ENCODE measurements at regions not wholly inside any gene's neighbourhood (a gene's known extent, or its start where the extent isn't known, plus 50 kb on each side); places are given as distances from the start of the nearest gene placed in this dataset.

- Histone ChIP-seq H3K4me3 (no peak overlapping the region), H3K27me3 (no peaks in the 10 kb centered on the region), H3K4me1 (peaks cover 6% of the 10 kb centered on the region), H3K9me3 (no peaks in the 10 kb centered on the region), H3K36me3 (replicated peaks in 1 of 2; ENCODE audit: insufficient read depth in 1 of 2, low read depth in 2 of 2) (no peaks in the 10 kb centered on the region), H3K27ac (peak overlapping the region in 1 of 4 donors; percentile 55)
- WGBS, 2 donors, result 75 to 76% methylated on average over 7 of the region's 7 CpGs
- intact Hi-C loops (cut with DNase I), result no loop called here
- DNase-seq (peak in 1 of 4 donors; percentile 34), ATAC-seq (no peak)
- TF ChIP-seq POLR2A (IDR thresholded peaks at IDR 0.05), result no peak
- no peak for TF ChIP-seq CTCF (IDR thresholded peaks at IDR 0.05)
These were observed 55.3 kb upstream of the TMEM163 start for GRCh38 chr2:134773759-134774742.

GRCh38 chr2:134774786-134775641, 56.2 kb upstream of the TMEM163 start:
- Histone ChIP-seq H3K4me1 (peaks cover 6% of the 10 kb centered on the region), H3K9me3 (no peaks in the 10 kb centered on the region), H3K4me3 (no peak overlapping the region), H3K27me3 (no peaks in the 10 kb centered on the region), H3K27ac (no peak overlapping the region), H3K36me3 (replicated peaks in 1 of 2; ENCODE audit: insufficient read depth in 1 of 2, low read depth in 2 of 2) (no peaks in the 10 kb centered on the region)
- TF ChIP-seq CTCF (IDR thresholded peaks at IDR 0.05) (no peak), POLR2A (IDR thresholded peaks at IDR 0.05) (no peak)
- DNase-seq (no peak), ATAC-seq (peak; percentile 31)
- intact Hi-C loops (cut with DNase I), result no loop called here
- 61 to 72% methylated on average over 10 of the region's 10 CpGs for WGBS, 2 donors

- H3K36me3 ChIP-seq (replicated peaks in 1 of 2; ENCODE audit: insufficient read depth in 1 of 2, low read depth in 2 of 2), result no peaks in the 10 kb centered on the region
- H3K9me3 ChIP-seq, result no peaks in the 10 kb centered on the region
- H3K4me3 ChIP-seq, result no peak overlapping the region
- WGBS, 2 donors, result 72 to 95% methylated on average over 3 of the region's 3 CpGs
- ATAC-seq (no peak), DNase-seq (no peak)
- no peak for TF ChIP-seq POLR2A (IDR thresholded peaks at IDR 0.05)
- no peak for TF ChIP-seq CTCF (IDR thresholded peaks at IDR 0.05)
- peaks cover 6% of the 10 kb centered on the region for H3K4me1 ChIP-seq
- H3K27ac ChIP-seq, result no peak overlapping the region
- H3K27me3 ChIP-seq, result no peaks in the 10 kb centered on the region
- intact Hi-C loops (cut with DNase I), result no loop called here
These were observed 58.0 kb upstream of the TMEM163 start for GRCh38 chr2:134776836-134777235.

- H3K4me3 ChIP-seq, result no peak overlapping the region
- H3K36me3 ChIP-seq (replicated peaks in 1 of 2; ENCODE audit: insufficient read depth in 1 of 2, low read depth in 2 of 2), result no peaks in the 10 kb centered on the region
- no peaks in the 10 kb centered on the region for H3K9me3 ChIP-seq
- peaks cover 6% of the 10 kb centered on the region for H3K4me1 ChIP-seq
- ATAC-seq (no peak), DNase-seq (no peak)
- H3K27ac ChIP-seq, result no peak overlapping the region
- WGBS, 2 donors, result 53 to 65% methylated on average over 4 of the region's 4 CpGs
- TF ChIP-seq POLR2A (IDR thresholded peaks at IDR 0.05), result no peak
- TF ChIP-seq CTCF (IDR thresholded peaks at IDR 0.05), result no peak
- no peaks in the 10 kb centered on the region for H3K27me3 ChIP-seq
- intact Hi-C loops (cut with DNase I), result no loop called here
These were observed 58.8 kb upstream of the TMEM163 start for GRCh38 chr2:134777593-134777992.
